Brain microvascular endothelial cell (primary cell): ENCODE measurements at regions not wholly inside any gene's neighbourhood (a gene's known extent, or its start where the extent isn't known, plus 50 kb on each side); places are given as distances from the start of the nearest gene placed in this dataset.

Experiments
- DNase-seq: peaks from one replicate; pipeline ENCODE4 v3.0.0-alpha.2; 2020
- H3K27ac ChIP-seq: fragments of 250-450 bp; sonication (Bioruptor Pico); 2 replicates; pipeline ENCODE4 v1.5.1; 2020; ENCODE audit warnings: mild to moderate bottlenecking, moderate library complexity
- H3K27me3 ChIP-seq: fragments of 250-450 bp; sonication (Bioruptor Pico); replicated peaks from 2 replicates; pipeline ENCODE4 v1.5.1; 2020; ENCODE audit warnings: mild to moderate bottlenecking
- H3K36me3 ChIP-seq: fragments of 250-450 bp; sonication (Bioruptor Pico); replicated peaks from 2 replicates; pipeline ENCODE4 v1.5.1; 2020; ENCODE audit warnings: mild to moderate bottlenecking
- H3K4me3 ChIP-seq: 2 replicates; pipeline ENCODE4 v1.5.1; 2011; ENCODE audit warnings: low read depth, mild to moderate bottlenecking, control low read depth, low read length, moderate library complexity
- CTCF ChIP-seq: IDR thresholded peaks from 2 replicates; pipeline ENCODE4 v1.5.1; 2011; ENCODE audit warnings: low read depth, mild to moderate bottlenecking, moderate library complexity, low read length, control low read depth, inconsistent platforms; ENCODE audit errors: missing control alignments
- in situ Hi-C: cut with HindIII; loops from 2 replicates; pipeline ENCODE4 v1.10.0; 2017; ENCODE audit warnings: low sequenced_read_pairs, low pct_ligation_motif_present

DNA sequence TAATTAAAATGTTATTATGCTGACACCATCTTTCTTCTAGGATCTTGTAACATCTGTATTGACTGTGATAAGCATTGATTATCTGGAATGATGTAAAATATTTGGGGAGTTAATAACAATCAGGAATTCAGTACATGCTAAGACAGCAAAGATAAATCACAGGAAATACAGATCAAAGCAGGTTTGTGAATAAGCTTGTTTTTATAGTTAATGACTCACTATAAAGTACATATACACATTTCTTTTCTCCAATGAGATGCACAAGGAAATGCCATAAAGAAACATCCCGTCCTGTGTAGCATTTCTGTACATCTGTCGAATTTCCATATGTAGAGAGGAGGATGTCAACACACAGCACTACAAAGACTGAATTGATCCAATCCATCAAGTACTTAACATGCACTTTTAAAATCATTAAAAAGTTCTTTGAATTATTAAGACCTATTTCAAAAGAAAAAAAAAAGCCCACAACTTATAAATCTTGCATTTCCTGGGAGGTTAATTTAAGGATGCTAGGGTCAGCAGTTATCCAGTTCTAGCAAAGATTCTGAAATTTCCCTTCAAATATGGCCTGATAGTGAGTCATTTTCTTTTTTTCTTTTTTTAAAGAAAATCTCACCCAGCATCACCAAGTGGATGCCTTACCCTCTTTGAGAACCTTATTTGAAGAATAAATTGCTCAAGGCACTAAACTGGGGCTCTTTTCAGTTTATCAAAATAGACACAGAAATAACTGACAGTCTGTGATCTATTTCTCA is 243.2 kb upstream of the NR5A2 start:
- Histone ChIP-seq H3K27me3 (no peaks in the 10 kb centered on the region), H3K36me3 (no peaks in the 10 kb centered on the region), H3K27ac (no peak overlapping the region), H3K4me3 (no peak overlapping the region)
- TF ChIP-seq CTCF, result no peak
- no peak for DNase-seq
- in situ Hi-C loops, result no loop called here

GRCh38 chr1:199786695-199787094 is 240.8 kb upstream of the NR5A2 start:
- no peak overlapping the region for H3K27ac ChIP-seq
- no peak for DNase-seq
- no peak for TF ChIP-seq CTCF

DNA sequence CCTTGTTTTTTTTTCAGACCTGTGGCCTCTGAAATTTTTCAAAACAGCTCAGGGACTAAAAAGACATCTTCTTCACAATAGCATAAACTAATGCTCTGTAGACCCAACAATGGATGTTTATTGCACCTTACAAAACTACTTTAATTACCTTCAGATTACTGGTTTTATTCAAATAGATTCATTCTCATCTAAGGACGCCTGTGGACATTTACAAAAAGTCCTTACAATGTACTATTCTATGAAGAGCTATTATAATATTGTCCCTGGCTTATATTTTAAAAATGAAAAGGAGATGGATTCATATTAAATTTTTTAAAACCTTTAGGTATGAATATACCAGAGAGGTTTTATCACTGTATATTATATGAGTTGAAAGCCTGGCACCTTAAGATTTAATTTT is 238.4 kb upstream of the NR5A2 start:
- no peak for DNase-seq
- Histone ChIP-seq H3K36me3 (no peaks in the 10 kb centered on the region), H3K4me3 (no peak overlapping the region), H3K27ac (no peak overlapping the region), H3K27me3 (no peaks in the 10 kb centered on the region)
- in situ Hi-C loops, result no loop called here
- TF ChIP-seq CTCF, result no peak

More at GRCh38 chr1:199786695-199787094, 240.8 kb upstream of the NR5A2 start:
- Histone ChIP-seq H3K4me3 (no peak overlapping the region), H3K27me3 (no peaks in the 10 kb centered on the region), H3K36me3 (no peaks in the 10 kb centered on the region)
- in situ Hi-C loops, result no loop called here

- Histone ChIP-seq H3K27me3 (no peaks in the 10 kb centered on the region), H3K4me3 (no peak overlapping the region), H3K36me3 (no peaks in the 10 kb centered on the region), H3K27ac (no peak overlapping the region)
- DNase-seq, result no peak
- in situ Hi-C loops, result no loop called here
- TF ChIP-seq CTCF, result no peak
Observed at GRCh38 chr1:199791495-199791894, 236.0 kb upstream of the NR5A2 start.

DNA sequence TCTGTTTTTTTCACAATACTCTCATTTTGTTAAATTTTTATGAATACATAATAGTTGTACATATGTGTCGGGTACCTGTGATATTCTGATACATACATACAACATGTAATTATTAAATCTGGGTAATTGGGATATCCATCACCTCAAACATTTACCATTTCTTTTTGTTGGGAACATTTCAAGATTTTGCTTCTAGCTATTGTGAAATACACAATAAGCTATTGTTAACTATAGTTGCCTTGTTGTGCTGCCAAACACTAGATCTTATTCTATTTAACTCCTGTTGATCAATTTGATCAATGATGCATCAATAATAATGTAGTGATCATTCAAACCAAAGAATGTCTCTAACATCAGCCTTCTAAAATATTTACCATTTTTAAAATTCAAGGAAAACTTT is 234.6 kb upstream of the NR5A2 start:
- Histone ChIP-seq H3K27ac (no peak overlapping the region), H3K27me3 (no peaks in the 10 kb centered on the region), H3K36me3 (no peaks in the 10 kb centered on the region), H3K4me3 (no peak overlapping the region)
- in situ Hi-C loops, result no loop called here
- no peak for TF ChIP-seq CTCF
- DNase-seq, result no peak
